SK-N-SH (cell line): ENCODE measurements at regions not wholly inside any gene's neighbourhood (a gene's known extent, or its start where the extent isn't known, plus 50 kb on each side); places are given as distances from the start of the nearest gene placed in this dataset.

Source experiments
- CTCF ChIA-PET: fragments of 300-600, 350-600 bp; formaldehyde crosslinking; extraction: SDS; loops from one replicate; lab custom pipeline; 2021; lab: Yijun Ruan, JAX
- POLR2A ChIA-PET: fragments of 350-600 bp; sonication (Branson Sonifier 250); formaldehyde crosslinking; extraction: SDS; loops from one replicate; lab custom pipeline; 2020; ENCODE audit warnings: antibody characterized with exemption, inconsistent platforms; lab: Yijun Ruan, JAX
- DNase-seq: peaks from one replicate; pipeline ENCODE4 v3.0.0; 2012
- H2AFZ ChIP-seq: fragments of 200-600 bp; sonication (generic); 2 replicates; pipeline ENCODE4 v1.8.1; 2016; ENCODE audit warnings: antibody characterized with exemption, mild to moderate bottlenecking, low read depth
- H3F3A ChIP-seq: fragments of 200-600 bp; sonication (generic); replicated peaks from 2 replicates; pipeline ENCODE3; 2016; ENCODE audit warnings: antibody characterized with exemption, mild to moderate bottlenecking; ENCODE audit not compliant: insufficient read depth
- H3K27ac ChIP-seq, 2 experiments: fragments of 200-500 bp in 1 of 2; fragments of 200-600 bp in 1 of 2; sonication (Bioruptor generic) in 1 of 2; sonication (generic), shearing (Covaris generic) in 1 of 2; 2 replicates each; pipeline versions ENCODE4 v1.5.1 to v1.6.1; 2014 to 2016; ENCODE audit warnings: low read depth in 2 of 2, inconsistent platforms in 1 of 2, low read length in 1 of 2, mild to moderate bottlenecking in 1 of 2, mixed read lengths in 1 of 2
- H3K27me3 ChIP-seq: fragments of 200-600 bp; sonication (generic), shearing (Covaris generic); 2 replicates; pipeline ENCODE4 v1.6.1; 2016; ENCODE audit warnings: mixed run types; ENCODE audit not compliant: insufficient read depth
- H3K36me3 ChIP-seq, 2 experiments: fragments of 200-500 bp in 1 of 2; fragments of 200-600 bp in 1 of 2; sonication (Bioruptor generic) in 1 of 2; sonication (generic) in 1 of 2; replicated peaks in 1 of 2; 2 replicates each; pipeline versions ENCODE3 to v1.5.1; 2014 to 2016; ENCODE audit warnings: low read length in 1 of 2, mild to moderate bottlenecking in 1 of 2; ENCODE audit not compliant: insufficient read depth in 2 of 2, control insufficient read depth in 1 of 2
- H3K4me1 ChIP-seq, 2 experiments: fragments of 200-500 bp in 1 of 2; fragments of 200-600 bp in 1 of 2; sonication (Bioruptor generic) in 1 of 2; sonication (generic), shearing (Covaris generic) in 1 of 2; 2 replicates each; pipeline versions ENCODE4 v1.5.1 to v1.6.1; 2014 to 2016; ENCODE audit warnings: low read depth in 1 of 2, low read length in 1 of 2, mixed run types in 1 of 2; ENCODE audit not compliant: insufficient read depth in 2 of 2, control insufficient read depth in 1 of 2
- H3K4me2 ChIP-seq: fragments of 200-600 bp; sonication (generic), shearing (Covaris generic); 2 replicates; pipeline ENCODE4 v1.6.1; 2017; ENCODE audit warnings: mixed run types
- H3K4me3 ChIP-seq, 2 experiments: fragments of 200-500 bp in 1 of 2; fragments of 200-600 bp in 1 of 2; sonication (Bioruptor generic) in 1 of 2; sonication (generic), shearing (Covaris generic) in 1 of 2; 2 replicates each; pipeline versions ENCODE4 v1.5.1 to v1.8.1; 2014 to 2016; ENCODE audit warnings: low read depth in 2 of 2, inconsistent platforms in 1 of 2, low read length in 1 of 2, mild to moderate bottlenecking in 1 of 2, mixed read lengths in 1 of 2, moderate library complexity in 1 of 2
- H3K79me2 ChIP-seq: fragments of 200-600 bp; sonication (generic); 2 replicates; pipeline ENCODE4 v1.8.1; 2017; ENCODE audit warnings: mild to moderate bottlenecking; ENCODE audit not compliant: insufficient read depth
- H3K9ac ChIP-seq: fragments of 200-600 bp; sonication (generic); 2 replicates; pipeline ENCODE4 v1.6.1; 2017; ENCODE audit warnings: mixed run types
- H3K9me2 ChIP-seq: fragments of 200-600 bp; sonication (generic); 2 replicates; pipeline ENCODE4 v1.6.1; 2017; ENCODE audit warnings: mixed run types
- H3K9me3 ChIP-seq: fragments of 200-600 bp; sonication (generic); 2 replicates; pipeline ENCODE4 v1.6.1; 2017; ENCODE audit warnings: mixed run types, mild to moderate bottlenecking, moderate library complexity
- H4K20me1 ChIP-seq: fragments of 200-600 bp; sonication (generic); 2 replicates; pipeline ENCODE4 v1.6.1; 2017; ENCODE audit warnings: mild to moderate bottlenecking, mixed run types; ENCODE audit not compliant: insufficient read depth
- FOXM1 ChIP-seq: IDR thresholded peaks from 2 replicates; pipeline ENCODE4 v1.4.0; 2012; ENCODE audit warnings: low read depth, mild to moderate bottlenecking
- JUND ChIP-seq: IDR thresholded peaks from 2 replicates; pipeline ENCODE4 v1.4.0; 2012
- MXI1 ChIP-seq: IDR thresholded peaks from 2 replicates; pipeline ENCODE4 v1.6.1; 2012; ENCODE audit warnings: mild to moderate bottlenecking, low read depth, low read length, improper control_type of control experiment
- NFIC ChIP-seq: IDR thresholded peaks from 2 replicates; pipeline ENCODE4 v1.4.0; 2012; ENCODE audit warnings: borderline replicate concordance
- NRF1 ChIP-seq: IDR thresholded peaks from 2 replicates; pipeline ENCODE4 v1.6.1; 2012; ENCODE audit warnings: low read depth, mild to moderate bottlenecking, low read length
- RCOR1 ChIP-seq: fragments of 150-350 bp; IDR thresholded peaks from 2 replicates; pipeline ENCODE4 v1.6.1; 2017; ENCODE audit warnings: antibody characterized with exemption, low read length
- RFX5 ChIP-seq: IDR thresholded peaks from 2 replicates; pipeline ENCODE4 v1.6.1; 2012; ENCODE audit warnings: mild to moderate bottlenecking, improper control_type of control experiment, low read length
- RXRA ChIP-seq: IDR thresholded peaks from 2 replicates; pipeline ENCODE4 v1.4.0; 2012; ENCODE audit warnings: low read depth, mild to moderate bottlenecking, borderline replicate concordance
- SIN3A ChIP-seq: IDR thresholded peaks from 2 replicates; pipeline ENCODE4 v1.6.1; 2012; ENCODE audit warnings: low read depth, mild to moderate bottlenecking, low read length, moderate library complexity, borderline replicate concordance
- TCF12 ChIP-seq: IDR thresholded peaks from 2 replicates; pipeline ENCODE4 v1.4.0; 2012
- TEAD4 ChIP-seq: IDR thresholded peaks from 2 replicates; pipeline ENCODE4 v1.4.0; 2012; ENCODE audit warnings: mild to moderate bottlenecking, borderline replicate concordance; ENCODE audit not compliant: insufficient read depth
- WGBS: methylation state at CpG from one replicate; pipeline ENCODE4 v1.1.6; 2017; ENCODE audit warnings: low lambda C conversion rate; 5-methylcytosine and 5-hydroxymethylcytosine counted together
- TF ChIP-seq, protein P1 (sequence below): fragments of 150-350 bp; IDR thresholded peaks from 2 replicates; pipeline ENCODE4 v1.6.1; 2017; ENCODE audit warnings: antibody characterized with exemption, low read length, low read depth, borderline replicate concordance
- TF ChIP-seq, protein P2 (sequence below): IDR thresholded peaks from 2 replicates; pipeline ENCODE4; 2012
- TF ChIP-seq, protein P3 (sequence below): fragments of 200-600 bp; sonication (generic); IDR thresholded peaks from 2 replicates; pipeline ENCODE4 v1.6.1; 2017; ENCODE audit warnings: antibody characterized with exemption, mild to moderate bottlenecking, moderate library complexity

DNA sequence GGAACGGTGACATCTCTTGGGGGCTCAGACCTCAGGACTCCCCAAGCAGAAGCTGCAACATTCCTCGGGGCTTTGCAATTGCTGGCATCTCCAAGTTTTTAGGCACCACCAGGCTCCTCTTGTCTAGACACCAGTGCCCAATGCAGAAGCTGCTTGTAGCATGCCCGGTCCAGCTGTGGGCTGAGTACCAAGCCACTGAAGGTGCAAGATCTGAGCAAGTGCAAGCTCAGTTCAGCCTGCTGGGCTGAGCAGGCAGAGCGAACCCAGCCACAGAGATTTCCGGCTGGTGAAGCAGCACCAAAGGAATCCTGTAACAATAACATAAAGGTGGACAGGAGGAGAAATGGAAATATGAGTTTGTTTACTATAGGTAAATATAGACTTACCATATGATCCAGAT lies 995.4 kb upstream of the B3GALT2 start:
- Histone ChIP-seq H3K9me2 (no peaks in the 10 kb centered on the region), H3K27ac (no peak overlapping the region)

DNA sequence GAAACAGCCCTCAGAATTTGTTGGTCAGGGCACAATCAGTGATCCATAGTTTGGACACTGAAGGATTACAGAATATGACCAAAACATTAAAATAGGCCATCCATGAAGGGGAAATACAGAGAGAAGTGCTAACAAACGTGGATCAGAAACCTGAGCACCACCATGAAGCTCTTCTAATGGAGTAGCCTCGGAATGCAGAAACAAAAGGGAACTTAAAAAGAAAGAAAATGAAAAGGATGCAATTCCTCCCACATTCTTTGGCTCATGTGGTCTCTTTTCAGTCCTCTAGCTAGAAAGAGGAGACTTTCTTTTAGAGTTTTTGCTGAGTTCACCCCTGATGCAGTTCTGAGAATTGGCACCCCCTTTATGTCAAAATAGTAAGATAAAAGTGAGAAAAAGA lies 989.8 kb upstream of the B3GALT2 start:
- Histone ChIP-seq H2AFZ (peak overlapping the region; percentile 13; the same call in 1 of the 2 replicates), H3K27me3 (no peaks in the 10 kb centered on the region), H3K27ac (no peak overlapping the region), H3F3A (no peaks in the 10 kb centered on the region), H3K9me2 (no peaks in the 10 kb centered on the region), H3K79me2 (no peaks in the 10 kb centered on the region), H3K4me2 (no peak overlapping the region), H4K20me1 (no peaks in the 10 kb centered on the region), H3K4me3 (no peak overlapping the region), H3K9me3 (no peaks in the 10 kb centered on the region), H3K9ac (no peak overlapping the region), H3K36me3 (no peaks in the 10 kb centered on the region), H3K4me1 (peaks cover 0 to 3% of the 10 kb centered on the region in 2 experiments; a peak in 1 of 4 replicates)
- TF ChIP-seq RCOR1 (no peak), MXI1 (no peak), JUND (no peak), FOXM1 (no peak), TEAD4 (no peak), RXRA (no peak), RFX5 (no peak), NRF1 (no peak), NFIC (no peak), SIN3A (no peak), TCF12 (no peak)
- TF ChIP-seq, protein P1, sequence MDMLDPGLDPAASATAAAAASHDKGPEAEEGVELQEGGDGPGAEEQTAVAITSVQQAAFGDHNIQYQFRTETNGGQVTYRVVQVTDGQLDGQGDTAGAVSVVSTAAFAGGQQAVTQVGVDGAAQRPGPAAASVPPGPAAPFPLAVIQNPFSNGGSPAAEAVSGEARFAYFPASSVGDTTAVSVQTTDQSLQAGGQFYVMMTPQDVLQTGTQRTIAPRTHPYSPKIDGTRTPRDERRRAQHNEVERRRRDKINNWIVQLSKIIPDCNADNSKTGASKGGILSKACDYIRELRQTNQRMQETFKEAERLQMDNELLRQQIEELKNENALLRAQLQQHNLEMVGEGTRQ: no peak
- TF ChIP-seq, protein P2, sequence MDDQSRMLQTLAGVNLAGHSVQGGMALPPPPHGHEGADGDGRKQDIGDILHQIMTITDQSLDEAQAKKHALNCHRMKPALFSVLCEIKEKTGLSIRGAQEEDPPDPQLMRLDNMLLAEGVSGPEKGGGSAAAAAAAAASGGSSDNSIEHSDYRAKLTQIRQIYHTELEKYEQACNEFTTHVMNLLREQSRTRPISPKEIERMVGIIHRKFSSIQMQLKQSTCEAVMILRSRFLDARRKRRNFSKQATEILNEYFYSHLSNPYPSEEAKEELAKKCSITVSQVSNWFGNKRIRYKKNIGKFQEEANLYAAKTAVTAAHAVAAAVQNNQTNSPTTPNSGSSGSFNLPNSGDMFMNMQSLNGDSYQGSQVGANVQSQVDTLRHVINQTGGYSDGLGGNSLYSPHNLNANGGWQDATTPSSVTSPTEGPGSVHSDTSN: no peak
- TF ChIP-seq, protein P3, sequence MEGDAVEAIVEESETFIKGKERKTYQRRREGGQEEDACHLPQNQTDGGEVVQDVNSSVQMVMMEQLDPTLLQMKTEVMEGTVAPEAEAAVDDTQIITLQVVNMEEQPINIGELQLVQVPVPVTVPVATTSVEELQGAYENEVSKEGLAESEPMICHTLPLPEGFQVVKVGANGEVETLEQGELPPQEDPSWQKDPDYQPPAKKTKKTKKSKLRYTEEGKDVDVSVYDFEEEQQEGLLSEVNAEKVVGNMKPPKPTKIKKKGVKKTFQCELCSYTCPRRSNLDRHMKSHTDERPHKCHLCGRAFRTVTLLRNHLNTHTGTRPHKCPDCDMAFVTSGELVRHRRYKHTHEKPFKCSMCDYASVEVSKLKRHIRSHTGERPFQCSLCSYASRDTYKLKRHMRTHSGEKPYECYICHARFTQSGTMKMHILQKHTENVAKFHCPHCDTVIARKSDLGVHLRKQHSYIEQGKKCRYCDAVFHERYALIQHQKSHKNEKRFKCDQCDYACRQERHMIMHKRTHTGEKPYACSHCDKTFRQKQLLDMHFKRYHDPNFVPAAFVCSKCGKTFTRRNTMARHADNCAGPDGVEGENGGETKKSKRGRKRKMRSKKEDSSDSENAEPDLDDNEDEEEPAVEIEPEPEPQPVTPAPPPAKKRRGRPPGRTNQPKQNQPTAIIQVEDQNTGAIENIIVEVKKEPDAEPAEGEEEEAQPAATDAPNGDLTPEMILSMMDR: no peak
- 8% methylated on average over 2 of the region's 2 CpGs for WGBS
- DNase-seq: no peak
- CTCF ChIA-PET: no interaction called here
- POLR2A ChIA-PET: no interaction called here

More for the DNA sequence above, 995.4 kb upstream of the B3GALT2 start:
- H3K27me3 ChIP-seq: no peaks in the 10 kb centered on the region
- no peak for DNase-seq
- H3K4me2 ChIP-seq: no peak overlapping the region
- no peaks in the 10 kb centered on the region for H4K20me1 ChIP-seq
- WGBS: 25% methylated on average over 5 of the region's 5 CpGs
- ChIA-PET CTCF (no interaction called here), POLR2A (no interaction called here)
- no peak overlapping the region for H2AFZ ChIP-seq
- H3K36me3 ChIP-seq: no peaks in the 10 kb centered on the region
- H3K4me3 ChIP-seq: no peak overlapping the region
- H3K9ac ChIP-seq: no peak overlapping the region
- no peaks in the 10 kb centered on the region for H3K9me3 ChIP-seq
- no peaks in the 10 kb centered on the region for H3F3A ChIP-seq
- no peak for TF ChIP-seq MXI1
- no peaks in the 10 kb centered on the region; a peak in 1 of 4 replicates for H3K4me1 ChIP-seq
- H3K79me2 ChIP-seq: no peaks in the 10 kb centered on the region
